Right ventricle myocardium inferior (tissue), 1 donor: ENCODE measurements at regions not wholly inside any gene's neighbourhood (a gene's known extent, or its start where the extent isn't known, plus 50 kb on each side); places are given as distances from the start of the nearest gene placed in this dataset.

Experiments
- ATAC-seq: fragments of 200-7000 bp; cut with Tn5 transposase; one replicate; pipeline ENCODE4 v1.9.1; 2020; ENCODE audit warnings: mild to moderate bottlenecking, moderate library complexity
- DNase-seq: peaks from one replicate; pipeline ENCODE4 v3.0.0; 2021; ENCODE audit errors: missing footprints
- intact Hi-C: fragments of 100-400 bp; cut with DNase I; formaldehyde crosslinking; loops from one replicate; pipeline ENCODE4 v1.11.0; 2022
- donor health status: DM: no; HTN: yes; CAD: no; lungs with severe emphysema.

DNA sequence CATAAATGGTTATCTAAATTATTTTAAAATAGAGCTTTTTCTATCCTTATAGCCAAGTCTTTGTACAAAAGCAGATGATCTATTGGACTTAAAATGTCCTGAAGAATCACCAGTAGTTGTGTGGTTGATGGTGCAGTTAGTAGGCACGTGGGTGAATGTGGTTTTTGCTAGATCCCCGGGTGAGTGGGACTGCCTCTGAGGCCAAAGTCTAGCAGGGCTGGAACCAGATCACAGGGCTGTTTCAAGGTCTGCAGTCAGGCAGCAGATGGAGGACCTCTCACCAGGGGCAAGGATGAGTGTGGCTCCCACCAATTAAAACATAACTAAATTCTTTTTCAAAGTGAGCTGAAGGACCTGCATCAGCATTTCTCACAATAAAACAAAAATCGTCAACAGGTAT lies 604.7 kb upstream of the FTMT start:
- ATAC-seq (no peak), DNase-seq (peak; percentile 46)
- intact Hi-C loops = no loop called here

DNA sequence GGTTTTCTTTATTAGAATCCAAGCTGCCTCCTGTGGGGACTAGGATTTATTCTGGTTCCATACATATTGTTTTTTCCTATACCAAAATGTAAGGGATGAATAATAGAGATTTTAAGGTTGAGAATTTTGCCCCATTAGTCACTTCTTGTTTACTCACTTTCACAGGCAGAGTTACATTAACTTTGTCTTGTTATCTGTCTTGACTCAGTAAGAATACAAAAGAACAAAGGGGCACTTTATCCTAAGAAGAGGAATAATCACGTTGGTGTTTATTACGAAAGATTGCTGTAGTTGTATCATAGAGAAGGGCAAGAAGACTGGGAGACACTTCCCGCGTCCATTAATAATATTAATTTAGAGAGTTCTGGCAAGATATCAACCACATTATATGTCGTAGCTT lies 599.7 kb upstream of the FTMT start:
- intact Hi-C loops = no loop called here
- DNase-seq (no peak), ATAC-seq (no peak)

DNA sequence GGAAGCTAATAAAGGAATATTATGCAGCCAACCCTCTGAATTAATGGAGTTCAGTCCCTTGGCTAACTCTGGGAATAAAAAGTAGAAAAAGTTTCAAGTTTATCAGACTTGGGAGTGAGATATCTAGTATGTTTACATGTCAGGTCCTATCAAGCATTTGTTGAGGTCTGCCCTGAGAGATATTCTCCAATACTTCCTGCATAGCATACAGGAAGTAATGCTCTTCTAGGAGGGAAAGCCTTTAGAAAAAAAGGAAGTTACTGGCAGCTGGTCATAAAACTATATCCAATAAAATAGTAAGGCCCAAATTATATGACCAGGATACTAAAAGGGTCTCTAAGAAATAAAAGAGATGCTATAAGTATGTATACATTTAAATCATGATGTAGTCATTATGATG lies 594.1 kb upstream of the FTMT start:
- intact Hi-C loops = no loop called here
- DNase-seq (no peak), ATAC-seq (no peak)

DNA sequence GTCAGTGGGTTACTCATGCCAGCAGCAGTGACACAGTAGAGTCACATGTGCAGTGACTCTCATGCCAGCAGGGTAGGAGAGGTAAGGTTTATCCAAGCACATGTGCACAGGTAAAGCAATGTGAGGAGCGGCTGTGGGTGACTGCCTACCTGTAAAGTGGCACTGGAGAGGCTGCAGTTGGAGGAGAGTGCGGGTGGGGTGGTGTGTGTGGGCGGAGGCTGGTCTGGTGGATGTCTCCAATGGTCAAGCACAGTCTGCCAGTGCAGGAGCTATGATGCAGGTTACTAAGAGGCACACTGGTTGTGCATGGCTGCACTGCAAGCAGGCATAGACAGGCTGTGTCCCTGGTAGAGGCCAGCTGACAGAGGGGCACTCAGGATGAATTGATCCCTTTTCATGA lies 588.2 kb upstream of the FTMT start:
- intact Hi-C loops = no loop called here
- ATAC-seq = no peak
- peak; percentile 53 for DNase-seq

DNA sequence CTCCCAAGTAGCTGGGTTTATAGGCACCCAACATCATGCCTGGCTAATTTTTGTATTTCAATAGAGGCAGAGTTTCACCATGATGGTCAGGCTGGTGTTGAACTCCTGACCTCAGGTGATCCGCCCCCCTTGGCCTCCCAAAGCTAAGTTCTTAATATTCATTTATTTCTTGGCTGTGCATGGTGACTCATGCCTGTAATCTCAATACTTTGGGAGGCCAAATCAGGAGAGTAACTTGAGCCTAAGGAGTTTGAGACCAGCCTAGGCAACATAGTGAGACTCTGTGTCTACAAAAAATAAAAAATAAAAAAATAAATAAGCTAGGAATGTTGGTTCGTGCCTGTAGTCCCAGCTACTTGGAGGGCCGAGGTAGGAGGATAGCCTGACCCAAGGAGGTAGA lies 587.1 kb upstream of the FTMT start:
- no peak for ATAC-seq
- intact Hi-C loops = no loop called here
- DNase-seq = no peak

DNA sequence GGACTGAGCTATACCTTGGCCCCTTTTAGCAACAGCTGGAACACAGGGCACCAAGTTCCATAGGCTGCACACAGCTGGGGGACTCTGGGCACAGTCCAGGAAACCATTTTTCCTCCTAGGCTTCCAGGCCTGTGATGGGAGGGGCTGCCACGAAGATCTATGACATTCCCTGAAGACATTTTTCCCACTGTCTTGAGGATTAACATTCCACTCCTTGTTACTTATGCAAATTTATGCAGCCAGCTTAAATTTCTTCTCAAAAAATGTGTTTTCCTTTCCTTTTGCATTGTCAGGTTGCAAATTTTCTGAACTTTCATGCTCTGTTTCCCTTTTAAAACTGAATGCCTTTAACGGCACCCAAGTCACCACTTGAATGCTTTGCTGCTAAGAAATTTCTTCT lies 580.1 kb upstream of the FTMT start:
- intact Hi-C loops = no loop called here
- ATAC-seq = no peak

DNA sequence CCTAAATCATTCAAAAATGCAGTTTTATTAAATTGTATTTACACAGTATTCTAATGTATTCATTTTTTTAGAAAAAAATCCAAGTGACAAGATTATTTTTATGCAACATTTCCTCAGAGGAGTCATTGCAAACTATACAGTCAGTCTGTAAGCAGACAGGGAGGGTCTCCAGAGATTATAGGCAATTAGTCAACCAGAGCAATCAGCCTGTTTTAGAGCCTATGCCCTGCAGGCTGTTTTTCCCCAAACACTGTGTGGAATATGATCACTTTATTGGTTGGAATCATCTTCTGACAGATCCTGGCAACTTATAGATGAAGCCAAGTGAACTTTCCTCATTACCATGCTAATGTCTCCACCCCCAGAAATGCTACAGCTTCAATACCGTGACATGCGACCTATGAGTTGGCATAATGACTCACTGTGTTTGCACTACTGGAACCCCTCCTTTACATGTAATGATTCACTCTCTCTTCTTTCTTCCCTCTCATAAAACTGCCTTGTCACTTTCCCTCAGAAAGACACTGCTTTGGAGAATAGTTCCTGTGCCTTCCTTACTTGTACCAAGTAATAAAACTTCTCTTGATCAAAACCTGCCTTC lies 577.7 kb upstream of the FTMT start:
- DNase-seq (no peak), ATAC-seq (no peak)
- intact Hi-C loops = no loop called here

More for the DNA sequence above, 580.1 kb upstream of the FTMT start:
- no peak for DNase-seq

DNA sequence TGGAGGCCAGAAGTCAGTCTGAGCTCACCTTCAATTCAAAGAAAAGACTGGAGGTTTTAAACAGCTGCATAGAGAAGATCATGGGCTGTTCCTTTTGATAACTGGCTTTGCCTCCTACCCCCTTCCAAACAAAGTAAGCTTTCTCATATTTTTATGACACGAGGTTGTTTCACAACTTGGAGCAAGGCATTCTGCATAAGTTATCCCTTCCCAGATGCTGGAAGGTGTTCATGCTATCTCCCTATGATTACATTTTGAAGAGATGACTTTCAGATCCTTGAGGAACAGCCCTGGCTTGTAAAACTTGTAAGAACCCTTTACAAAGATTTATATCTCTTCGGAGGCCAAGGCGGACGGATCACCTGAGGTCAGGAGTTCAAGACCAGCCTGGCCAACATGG lies 571.9 kb upstream of the FTMT start:
- no peak for DNase-seq
- intact Hi-C loops = no loop called here
- ATAC-seq = no peak

DNA sequence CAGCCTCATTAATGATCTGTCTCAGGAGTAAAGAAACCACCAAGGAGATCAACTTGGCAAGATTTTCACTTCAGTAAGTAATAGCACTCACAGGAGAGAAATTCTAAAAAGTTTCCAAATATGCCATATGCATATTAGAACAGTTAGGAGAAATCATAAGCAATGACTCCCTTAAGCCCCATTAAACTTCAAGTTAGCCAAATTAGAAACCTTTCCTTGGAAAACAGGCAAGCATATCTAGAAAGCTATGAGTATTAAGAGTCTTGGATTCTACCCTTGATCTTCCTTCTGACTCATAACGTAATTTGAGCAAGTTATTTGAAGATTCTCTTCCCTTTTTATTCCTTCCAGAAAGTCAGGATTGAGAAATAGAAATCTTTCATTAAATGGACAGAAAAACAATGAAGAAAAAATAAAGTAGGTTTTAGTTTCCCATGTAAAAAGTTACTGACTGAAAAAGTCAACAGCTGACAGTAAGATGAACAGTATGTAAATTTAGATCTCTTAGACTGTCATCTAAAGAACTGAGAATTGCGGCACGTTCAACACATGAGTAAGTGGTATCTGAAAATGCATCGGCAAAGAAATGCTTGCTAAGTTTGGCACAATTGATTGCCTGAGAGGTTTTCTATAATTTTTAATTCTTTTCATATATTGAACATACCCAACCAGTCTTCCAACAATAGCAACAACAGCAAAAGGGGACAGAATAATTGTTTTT lies 565.7 kb upstream of the FTMT start:
- intact Hi-C loops = no loop called here
- ATAC-seq (no peak), DNase-seq (no peak)

DNA sequence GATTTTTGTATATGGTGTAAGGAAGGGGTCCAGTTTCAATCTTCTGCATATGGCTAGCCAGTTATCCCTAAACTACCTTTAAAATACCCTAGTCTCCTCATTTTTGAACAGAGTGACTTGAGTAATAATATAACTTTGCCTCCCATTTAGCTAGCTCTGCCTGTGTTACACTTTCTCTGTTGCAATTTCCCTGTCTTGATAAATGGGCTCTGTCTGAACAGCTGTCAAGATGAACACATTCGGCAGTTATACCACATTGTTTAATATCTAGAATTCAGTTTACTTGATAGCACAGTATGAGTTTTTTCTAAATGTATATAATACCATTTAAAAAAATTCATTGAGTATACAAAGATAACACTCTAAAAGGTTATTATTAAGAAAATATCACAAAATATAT lies 562.9 kb upstream of the FTMT start:
- no peak for ATAC-seq
- no peak for DNase-seq
- intact Hi-C loops = no loop called here

DNA sequence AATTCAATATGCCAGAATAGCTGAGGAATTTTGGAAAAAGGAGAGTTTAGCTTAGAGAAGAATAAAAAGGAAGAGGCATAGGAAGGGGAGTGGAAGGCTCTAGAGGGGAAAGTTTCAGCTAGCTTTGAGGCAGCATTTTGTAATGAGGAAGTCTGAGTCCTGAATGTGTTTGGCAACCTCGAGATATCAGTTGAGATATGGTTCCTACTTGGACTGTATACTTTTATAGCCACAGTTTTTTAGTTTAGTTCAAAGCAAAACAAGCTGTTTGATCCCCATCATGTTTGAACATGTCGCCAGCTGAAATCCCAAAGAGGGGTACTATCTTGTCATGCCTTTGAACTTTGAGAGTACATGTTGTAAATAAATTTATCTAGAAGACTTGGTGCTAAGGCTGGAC lies 559.0 kb upstream of the FTMT start:
- ATAC-seq = no peak
- DNase-seq = no peak
- intact Hi-C loops = no loop called here

DNA sequence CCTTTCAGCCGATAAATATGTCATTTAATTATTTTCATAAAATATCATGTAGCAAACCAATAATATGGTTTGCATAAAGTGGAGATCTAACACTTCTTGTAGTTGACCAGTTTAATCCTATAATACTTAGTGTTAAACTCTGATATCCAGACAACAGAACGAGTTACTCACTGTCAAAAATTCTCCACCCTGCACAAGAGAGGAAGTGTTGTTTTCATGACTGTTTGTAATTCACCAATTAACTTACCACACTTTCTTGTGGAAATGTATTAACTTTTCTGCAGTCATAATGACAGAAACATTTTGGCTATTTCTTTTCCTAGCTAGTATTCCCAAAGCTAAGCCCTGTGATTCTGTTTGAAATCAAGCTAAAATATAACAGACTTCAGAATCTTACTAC lies 555.3 kb upstream of the FTMT start:
- intact Hi-C loops = no loop called here
- DNase-seq (no peak), ATAC-seq (no peak)

DNA sequence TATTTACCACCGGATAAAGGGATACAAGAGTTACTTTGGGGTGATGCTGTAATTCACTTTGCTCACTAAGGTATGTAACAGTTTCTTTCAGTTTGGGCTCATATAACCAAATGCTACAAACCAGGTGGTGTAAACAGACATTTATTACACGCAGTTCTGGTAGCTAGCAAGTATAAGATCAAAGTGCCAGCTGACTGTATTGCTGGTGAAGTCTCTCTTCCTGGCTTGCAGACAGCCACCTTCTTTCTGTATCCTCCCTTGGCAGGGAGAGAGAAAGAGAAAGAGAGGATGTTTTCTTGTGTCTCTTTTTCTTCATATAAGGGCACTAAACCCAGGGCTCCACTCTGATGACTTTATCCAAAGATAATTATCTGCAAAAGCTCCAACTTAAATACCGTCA lies 552.5 kb upstream of the FTMT start:
- ATAC-seq = no peak
- intact Hi-C loops = no loop called here
- DNase-seq = no peak

DNA sequence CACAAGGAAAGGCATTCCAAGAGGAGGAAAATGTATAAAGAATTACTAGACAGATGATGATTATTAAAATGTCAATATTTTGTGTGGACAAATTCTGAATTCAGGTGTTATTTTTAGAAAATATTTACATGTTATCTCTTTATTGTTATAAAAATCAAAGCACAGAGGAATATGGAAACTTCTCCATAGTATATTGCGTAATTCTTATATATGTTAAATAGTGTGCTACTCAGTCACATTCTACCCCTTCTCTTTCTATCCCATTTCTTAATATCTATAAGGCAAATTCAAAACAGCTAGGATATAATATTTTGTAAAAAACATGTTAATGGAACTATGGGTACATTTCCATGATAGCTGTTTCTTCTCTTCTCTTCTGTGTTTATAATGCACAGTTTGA lies 546.8 kb upstream of the FTMT start:
- intact Hi-C loops = no loop called here
- ATAC-seq (no peak), DNase-seq (no peak)

DNA sequence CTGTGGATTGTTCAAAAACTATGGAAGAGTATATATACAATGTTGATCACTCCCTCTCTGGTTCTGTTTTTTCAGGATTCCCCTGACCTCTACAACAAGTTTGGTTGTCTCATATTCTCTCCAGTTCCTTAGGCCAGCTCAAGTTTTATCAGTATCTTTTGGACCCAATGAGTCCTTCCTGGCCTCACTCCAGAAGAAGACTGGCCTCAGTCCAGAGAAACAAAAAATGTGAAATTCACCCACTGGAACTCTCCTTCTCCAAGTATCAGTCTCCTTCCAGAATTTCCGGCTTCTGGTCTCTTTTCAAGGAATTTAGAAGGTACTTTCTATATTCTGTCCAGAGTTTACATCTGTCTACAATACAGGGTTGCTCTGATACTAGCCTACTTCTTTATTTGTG lies 537.8 kb upstream of the FTMT start:
- intact Hi-C loops = no loop called here
- no peak for ATAC-seq
- DNase-seq = no peak

DNA sequence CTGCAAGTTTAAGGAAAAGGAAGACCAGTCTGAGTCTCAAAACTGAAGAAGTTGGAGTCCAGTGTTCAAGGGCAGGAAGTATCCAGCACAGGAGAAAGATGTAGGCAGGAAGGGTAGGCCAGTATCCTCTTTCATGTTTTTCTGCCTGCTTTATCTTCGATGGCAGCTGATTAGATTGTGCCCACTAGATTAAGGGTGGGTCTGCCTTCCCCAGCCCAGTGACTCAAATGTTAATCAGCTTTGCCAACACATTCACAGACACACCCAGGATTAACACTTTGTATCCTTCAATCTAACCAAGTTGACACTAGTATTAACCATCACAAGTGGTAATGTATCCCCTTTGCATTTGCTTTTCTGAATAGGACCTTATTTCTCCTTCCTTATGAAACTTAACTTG lies 535.9 kb upstream of the FTMT start:
- intact Hi-C loops = no loop called here
- no peak for ATAC-seq
- DNase-seq = no peak

DNA sequence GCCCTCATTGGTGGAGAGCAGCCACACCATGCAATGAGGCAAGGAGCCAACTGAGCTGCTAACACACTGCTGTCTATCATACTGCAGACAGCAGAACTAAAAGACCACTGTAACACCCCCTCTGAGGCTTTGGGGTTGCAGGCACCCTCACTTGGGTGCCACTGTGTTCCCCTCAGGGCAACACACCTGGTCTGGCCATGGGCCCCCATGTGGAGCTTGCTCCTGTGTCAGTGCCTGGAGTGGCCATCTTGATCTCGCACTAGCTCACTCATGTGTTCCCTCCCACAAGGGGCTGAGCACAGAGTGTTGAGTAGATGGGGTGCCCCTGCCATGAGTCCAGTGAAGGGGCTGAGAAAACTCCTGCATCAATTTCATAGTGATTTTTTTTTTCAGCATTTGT lies 532.4 kb upstream of the FTMT start:
- DNase-seq = no peak
- intact Hi-C loops = no loop called here
- no peak for ATAC-seq

DNA sequence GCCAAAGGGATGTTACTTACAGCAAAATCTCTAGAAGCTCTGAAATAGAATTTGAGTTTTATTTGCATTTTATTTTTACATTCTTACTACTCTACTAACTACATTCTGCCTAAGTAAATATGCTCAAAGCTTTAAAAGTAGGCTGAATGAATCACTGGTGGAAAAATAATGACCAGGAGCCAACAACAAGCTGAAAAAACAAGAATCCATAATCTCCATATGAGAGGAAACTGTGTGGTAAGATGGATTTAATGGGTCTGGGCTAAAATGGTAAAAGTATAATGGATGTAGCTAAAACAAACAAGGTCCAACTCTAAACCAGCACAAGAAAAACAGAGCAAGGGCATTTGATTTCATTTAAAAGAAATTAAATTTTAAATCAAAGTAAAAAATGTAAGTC lies 525.8 kb upstream of the FTMT start:
- DNase-seq (no peak), ATAC-seq (no peak)
- intact Hi-C loops = no loop called here

DNA sequence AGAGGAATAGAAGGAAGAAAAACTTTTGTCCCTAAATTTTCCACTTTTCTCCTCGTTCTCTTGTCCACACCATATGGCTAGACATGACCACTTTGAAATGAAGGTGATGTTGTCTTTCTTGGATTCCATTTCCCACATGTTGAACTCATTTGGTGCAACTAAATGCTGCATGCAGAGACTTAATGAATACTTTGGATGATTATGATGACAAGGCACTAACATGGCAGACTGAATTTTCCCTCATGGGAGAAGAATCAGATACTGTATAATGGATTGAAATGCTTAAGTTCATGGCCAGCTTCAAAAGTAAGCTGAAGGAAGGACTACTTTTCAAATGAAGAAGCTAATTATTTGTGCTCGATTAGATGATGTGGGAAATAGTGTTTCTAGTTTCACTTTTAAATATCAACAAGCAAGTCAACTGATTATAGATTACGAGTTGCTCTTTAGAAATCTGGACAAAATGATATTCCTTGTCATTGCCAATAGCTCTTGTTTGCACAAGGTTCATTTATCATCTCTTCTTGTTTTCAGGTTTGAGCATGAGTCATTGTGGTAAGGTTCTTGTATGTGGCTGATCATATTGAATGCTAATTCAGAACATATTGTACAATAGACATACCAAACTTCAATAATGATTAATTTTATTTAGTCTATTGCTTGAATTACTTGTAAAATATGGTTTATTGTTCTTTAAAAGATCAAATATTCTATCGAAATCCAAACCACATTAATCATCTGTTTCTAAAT lies 501.3 kb upstream of the FTMT start:
- DNase-seq (no peak), ATAC-seq (no peak)
- intact Hi-C loops = no loop called here

DNA sequence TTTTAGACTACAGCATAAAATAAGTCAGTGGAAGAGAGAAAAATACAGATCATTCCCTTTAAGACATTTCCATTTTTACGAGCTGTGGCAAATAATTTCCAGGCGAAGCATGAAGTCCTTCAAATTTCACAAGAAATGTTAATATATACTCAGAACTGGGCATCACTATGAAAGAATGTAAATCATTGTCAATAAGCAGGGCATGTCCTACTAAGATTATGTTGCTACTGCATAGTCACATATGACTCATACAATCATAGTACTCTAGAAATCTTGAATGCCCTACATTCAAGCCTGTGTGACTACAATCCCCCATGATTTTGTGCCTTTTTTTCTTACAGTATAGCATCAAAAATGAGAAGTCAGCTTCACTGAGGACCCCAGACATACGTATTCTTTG lies 485.2 kb upstream of the FTMT start:
- DNase-seq (no peak), ATAC-seq (no peak)
- intact Hi-C loops = no loop called here

DNA sequence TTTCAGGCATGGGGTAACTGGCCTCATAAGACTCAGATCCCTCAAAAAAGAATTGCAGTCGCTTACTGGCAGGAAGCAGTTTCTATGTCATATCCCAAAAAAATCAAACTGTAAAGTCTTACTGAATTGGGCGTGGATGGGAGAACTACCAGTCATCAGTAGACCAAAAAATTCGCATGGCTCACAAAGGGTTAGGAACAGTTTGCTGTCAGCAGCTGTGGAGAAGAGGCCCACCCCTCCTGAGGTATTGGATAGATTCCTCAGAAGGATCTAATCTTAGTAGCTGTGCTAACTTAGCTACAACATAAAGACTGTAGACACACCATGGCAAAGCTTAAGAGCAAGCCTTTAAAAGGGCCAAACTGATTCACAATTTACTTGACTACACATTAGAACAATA lies 478.3 kb upstream of the FTMT start:
- ATAC-seq (no peak), DNase-seq (no peak)
- intact Hi-C loops = no loop called here
